ENCODE measurements at regions not wholly inside any gene's neighbourhood (a gene's known extent, or its start where the extent isn't known, plus 50 kb on each side); places are given as distances from the start of the nearest gene placed in this dataset.
"Not testable (repeated sequence)": the region's sequence is repeated elsewhere in the genome, so short reads cannot be mapped to it uniquely, and the experiment has no call there.

- H3K27ac ChIP-seq (ENCODE audit: low read depth in 2 of 2, low read length in 1 of 2): not testable (repeated sequence)
Observed at GRCh38 chr1:87436115-87436514, 107.4 kb downstream of the LMO4 start.

GRCh38 chr1:87436534-87436933, 107.9 kb downstream of the LMO4 start:
- H3K27me3 ChIP-seq (ENCODE audit: control insufficient read depth in 1 of 2, insufficient read depth in 2 of 2, low read length in 2 of 2): no peaks in the 10 kb centered on the region
- H3K27ac ChIP-seq (ENCODE audit: low read depth in 2 of 2, low read length in 1 of 2): peak overlapping the region in 1 of 2 donors; percentile 1
- 52 to 63% methylated on average over 4 of the region's 4 CpGs for WGBS, 2 donors

More at GRCh38 chr1:87436115-87436514, 107.4 kb downstream of the LMO4 start:
- H3K27me3 ChIP-seq (ENCODE audit: control insufficient read depth in 1 of 2, insufficient read depth in 2 of 2, low read length in 2 of 2); H3K4me1 ChIP-seq (ENCODE audit: control insufficient read depth in 2 of 2, insufficient read depth in 2 of 2, low read length in 1 of 2); H3K9me3 ChIP-seq (ENCODE audit: control insufficient read depth in 2 of 2, insufficient read depth in 1 of 2, low read depth in 1 of 2, low read length in 1 of 2); H3K4me3 ChIP-seq (ENCODE audit: low read depth in 1 of 2, low read length in 2 of 2); H3K36me3 ChIP-seq (ENCODE audit: control insufficient read depth in 2 of 2, insufficient read depth in 2 of 2, low read length in 1 of 2): not testable (repeated sequence)
- 60 to 68% methylated on average over 8 of the region's 8 CpGs for WGBS, 2 donors

GRCh38 chr1:87437663-87438295, 109.1 kb downstream of the LMO4 start:
- WGBS, 2 donors: 46 to 47% methylated on average over 3 of the region's 3 CpGs
- H3K4me1 ChIP-seq (ENCODE audit: control insufficient read depth in 2 of 2, insufficient read depth in 2 of 2, low read length in 1 of 2): peaks cover 0 to 7% of the 10 kb centered on the region in 2 donors
- H3K27ac ChIP-seq (ENCODE audit: low read depth in 2 of 2, low read length in 1 of 2): no peak overlapping the region
- no peak overlapping the region for H3K4me3 ChIP-seq (ENCODE audit: low read depth in 1 of 2, low read length in 2 of 2)
- H3K27me3 ChIP-seq (ENCODE audit: control insufficient read depth in 1 of 2, insufficient read depth in 2 of 2, low read length in 2 of 2): no peaks in the 10 kb centered on the region
- no peaks in the 10 kb centered on the region for H3K36me3 ChIP-seq (ENCODE audit: control insufficient read depth in 2 of 2, insufficient read depth in 2 of 2, low read length in 1 of 2)
- no peaks in the 10 kb centered on the region for H3K9me3 ChIP-seq (ENCODE audit: control insufficient read depth in 2 of 2, insufficient read depth in 1 of 2, low read depth in 1 of 2, low read length in 1 of 2)

More at GRCh38 chr1:87436534-87436933, 107.9 kb downstream of the LMO4 start:
- Histone ChIP-seq H3K9me3 (ENCODE audit: control insufficient read depth in 2 of 2, insufficient read depth in 1 of 2, low read depth in 1 of 2, low read length in 1 of 2) (no peaks in the 10 kb centered on the region), H3K4me1 (ENCODE audit: control insufficient read depth in 2 of 2, insufficient read depth in 2 of 2, low read length in 1 of 2) (peaks cover 0 to 7% of the 10 kb centered on the region in 2 donors), H3K36me3 (ENCODE audit: control insufficient read depth in 2 of 2, insufficient read depth in 2 of 2, low read length in 1 of 2) (no peaks in the 10 kb centered on the region), H3K4me3 (ENCODE audit: low read depth in 1 of 2, low read length in 2 of 2) (no peak overlapping the region)

- Histone ChIP-seq H3K4me1 (ENCODE audit: control insufficient read depth in 2 of 2, insufficient read depth in 2 of 2, low read length in 1 of 2) (peaks cover 0 to 4% of the 10 kb centered on the region in 2 donors), H3K27me3 (ENCODE audit: control insufficient read depth in 1 of 2, insufficient read depth in 2 of 2, low read length in 2 of 2) (no peaks in the 10 kb centered on the region), H3K36me3 (ENCODE audit: control insufficient read depth in 2 of 2, insufficient read depth in 2 of 2, low read length in 1 of 2) (no peaks in the 10 kb centered on the region), H3K27ac (ENCODE audit: low read depth in 2 of 2, low read length in 1 of 2) (no peak overlapping the region), H3K4me3 (ENCODE audit: low read depth in 1 of 2, low read length in 2 of 2) (no peak overlapping the region), H3K9me3 (ENCODE audit: control insufficient read depth in 2 of 2, insufficient read depth in 1 of 2, low read depth in 1 of 2, low read length in 1 of 2) (no peaks in the 10 kb centered on the region)
- WGBS, 2 donors: 53 to 55% methylated on average over 5 of the region's 5 CpGs
Observed at GRCh38 chr1:87439821-87440220, 111.1 kb downstream of the LMO4 start.

GRCh38 chr1:87449348-87449963, 120.8 kb downstream of the LMO4 start:
- H3K9me3 ChIP-seq (ENCODE audit: control insufficient read depth in 2 of 2, insufficient read depth in 1 of 2, low read depth in 1 of 2, low read length in 1 of 2): no peaks in the 10 kb centered on the region
- H3K4me3 ChIP-seq (ENCODE audit: low read depth in 1 of 2, low read length in 2 of 2): no peak overlapping the region
- H3K4me1 ChIP-seq (ENCODE audit: control insufficient read depth in 2 of 2, insufficient read depth in 2 of 2, low read length in 1 of 2): peaks cover 0 to 3% of the 10 kb centered on the region in 2 donors
- peak overlapping the region in 1 of 2 donors; percentile 9 for H3K27ac ChIP-seq (ENCODE audit: low read depth in 2 of 2, low read length in 1 of 2)
- 50 to 55% methylated on average over 7 of the region's 7 CpGs for WGBS, 2 donors
- no peaks in the 10 kb centered on the region for H3K36me3 ChIP-seq (ENCODE audit: control insufficient read depth in 2 of 2, insufficient read depth in 2 of 2, low read length in 1 of 2)
- H3K27me3 ChIP-seq (ENCODE audit: control insufficient read depth in 1 of 2, insufficient read depth in 2 of 2, low read length in 2 of 2): no peaks in the 10 kb centered on the region

GRCh38 chr1:87450136-87450535, 121.5 kb downstream of the LMO4 start:
- H3K9me3 ChIP-seq (ENCODE audit: control insufficient read depth in 2 of 2, insufficient read depth in 1 of 2, low read depth in 1 of 2, low read length in 1 of 2): no peaks in the 10 kb centered on the region
- 76 to 79% methylated on average over 5 of the region's 5 CpGs for WGBS, 2 donors
- H3K4me1 ChIP-seq (ENCODE audit: control insufficient read depth in 2 of 2, insufficient read depth in 2 of 2, low read length in 1 of 2): peaks cover 0 to 3% of the 10 kb centered on the region in 2 donors
- no peak overlapping the region for H3K4me3 ChIP-seq (ENCODE audit: low read depth in 1 of 2, low read length in 2 of 2)
- H3K27ac ChIP-seq (ENCODE audit: low read depth in 2 of 2, low read length in 1 of 2): no peak overlapping the region
- H3K27me3 ChIP-seq (ENCODE audit: control insufficient read depth in 1 of 2, insufficient read depth in 2 of 2, low read length in 2 of 2): no peaks in the 10 kb centered on the region
- H3K36me3 ChIP-seq (ENCODE audit: control insufficient read depth in 2 of 2, insufficient read depth in 2 of 2, low read length in 1 of 2): no peaks in the 10 kb centered on the region

GRCh38 chr1:87450615-87451209, 122.0 kb downstream of the LMO4 start:
- 58 to 66% methylated on average over 8 of the region's 8 CpGs for WGBS, 2 donors
- H3K27ac ChIP-seq (ENCODE audit: low read depth in 2 of 2, low read length in 1 of 2): no peak overlapping the region
- H3K4me3 ChIP-seq (ENCODE audit: low read depth in 1 of 2, low read length in 2 of 2): no peak overlapping the region

GRCh38 chr1:87451229-87451920, 122.7 kb downstream of the LMO4 start:
- no peak overlapping the region for H3K4me3 ChIP-seq (ENCODE audit: low read depth in 1 of 2, low read length in 2 of 2)
- no peaks in the 10 kb centered on the region for H3K27me3 ChIP-seq (ENCODE audit: control insufficient read depth in 1 of 2, insufficient read depth in 2 of 2, low read length in 2 of 2)
- WGBS, 2 donors: 69 to 81% methylated on average over 5 of the region's 5 CpGs
- H3K4me1 ChIP-seq (ENCODE audit: control insufficient read depth in 2 of 2, insufficient read depth in 2 of 2, low read length in 1 of 2): peaks cover 0 to 3% of the 10 kb centered on the region in 2 donors
- H3K9me3 ChIP-seq (ENCODE audit: control insufficient read depth in 2 of 2, insufficient read depth in 1 of 2, low read depth in 1 of 2, low read length in 1 of 2): no peaks in the 10 kb centered on the region
- no peak overlapping the region for H3K27ac ChIP-seq (ENCODE audit: low read depth in 2 of 2, low read length in 1 of 2)
- no peaks in the 10 kb centered on the region for H3K36me3 ChIP-seq (ENCODE audit: control insufficient read depth in 2 of 2, insufficient read depth in 2 of 2, low read length in 1 of 2)

More at GRCh38 chr1:87450615-87451209, 122.0 kb downstream of the LMO4 start:
- Histone ChIP-seq H3K9me3 (ENCODE audit: control insufficient read depth in 2 of 2, insufficient read depth in 1 of 2, low read depth in 1 of 2, low read length in 1 of 2) (no peaks in the 10 kb centered on the region), H3K4me1 (ENCODE audit: control insufficient read depth in 2 of 2, insufficient read depth in 2 of 2, low read length in 1 of 2) (peaks cover 0 to 3% of the 10 kb centered on the region in 2 donors), H3K27me3 (ENCODE audit: control insufficient read depth in 1 of 2, insufficient read depth in 2 of 2, low read length in 2 of 2) (no peaks in the 10 kb centered on the region), H3K36me3 (ENCODE audit: control insufficient read depth in 2 of 2, insufficient read depth in 2 of 2, low read length in 1 of 2) (no peaks in the 10 kb centered on the region)

- no peak overlapping the region for H3K4me3 ChIP-seq (ENCODE audit: low read depth in 1 of 2, low read length in 2 of 2)
- H3K27me3 ChIP-seq (ENCODE audit: control insufficient read depth in 1 of 2, insufficient read depth in 2 of 2, low read length in 2 of 2): no peaks in the 10 kb centered on the region
- no peaks in the 10 kb centered on the region for H3K9me3 ChIP-seq (ENCODE audit: control insufficient read depth in 2 of 2, insufficient read depth in 1 of 2, low read depth in 1 of 2, low read length in 1 of 2)
- H3K36me3 ChIP-seq (ENCODE audit: control insufficient read depth in 2 of 2, insufficient read depth in 2 of 2, low read length in 1 of 2): no peaks in the 10 kb centered on the region
- H3K4me1 ChIP-seq (ENCODE audit: control insufficient read depth in 2 of 2, insufficient read depth in 2 of 2, low read length in 1 of 2): peaks cover 0 to 3% of the 10 kb centered on the region in 2 donors
- H3K27ac ChIP-seq (ENCODE audit: low read depth in 2 of 2, low read length in 1 of 2): no peak overlapping the region
Observed at GRCh38 chr1:87452648-87453047, 124.0 kb downstream of the LMO4 start.

All from esophagus (tissue), 2 donors.